ENCODE measurements at regions not wholly inside any gene's neighbourhood (a gene's known extent, or its start where the extent isn't known, plus 50 kb on each side); places are given as distances from the start of the nearest gene placed in this dataset.

DNA sequence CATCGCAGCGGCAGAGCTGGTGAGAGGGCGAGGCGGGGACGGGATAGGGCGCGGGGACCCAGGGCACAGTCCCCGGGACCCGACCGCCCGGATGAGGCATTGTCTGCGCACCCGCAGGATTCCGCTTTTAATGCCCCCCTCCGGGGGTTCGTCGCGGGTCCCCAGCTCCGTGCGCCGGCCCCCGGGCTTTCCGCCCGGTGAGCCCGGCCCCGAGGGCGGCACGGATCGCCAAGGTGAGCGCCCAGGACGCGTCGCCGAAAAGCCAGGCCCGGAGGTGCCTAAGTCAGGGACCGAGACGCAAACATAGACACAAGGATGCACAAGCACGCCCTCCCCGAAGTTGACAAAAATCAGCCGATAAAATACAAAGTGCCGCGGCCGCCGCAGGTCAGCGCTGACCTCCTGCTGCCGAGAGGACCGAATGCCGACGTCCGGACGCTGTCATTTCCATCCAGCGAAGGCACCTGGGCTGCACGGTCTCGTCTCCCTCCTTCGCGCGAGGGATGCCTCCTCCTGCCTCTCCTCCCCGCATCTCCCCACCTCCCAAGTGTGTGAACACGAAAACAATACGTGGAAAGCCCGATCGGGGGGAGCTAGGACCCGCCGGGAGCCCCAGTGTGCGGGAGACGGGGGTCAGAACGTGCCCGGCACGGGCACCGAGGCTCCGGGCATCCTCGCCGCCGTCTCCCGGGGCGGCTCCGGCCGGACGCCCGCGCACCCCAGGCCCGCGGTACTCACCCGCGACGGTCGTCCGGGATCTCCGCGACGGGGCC, 101.1 kb upstream of the SOD1 start:
- Mint-ChIP-seq H3K4me3 (peak overlapping the region; percentile 84), H3K27ac (no peak overlapping the region), H3K27me3 (ENCODE audit: low read depth) (peaks cover 54% of the 10 kb centered on the region), H3K4me1 (ENCODE audit: low read depth) (peaks cover 39% of the 10 kb centered on the region), H3K9me3 (no peaks in the 10 kb centered on the region), H3K36me3 (ENCODE audit: low read depth) (peaks cover 1% of the 10 kb centered on the region)
- no peak for DNase-seq (ENCODE audit: low spot score)

- Mint-ChIP-seq H3K36me3 (ENCODE audit: low read depth) (peaks cover 1% of the 10 kb centered on the region), H3K27me3 (ENCODE audit: low read depth) (peaks cover 60% of the 10 kb centered on the region), H3K27ac (no peak overlapping the region), H3K4me1 (ENCODE audit: low read depth) (peaks cover 39% of the 10 kb centered on the region), H3K4me3 (peak overlapping the region; percentile 74), H3K9me3 (no peaks in the 10 kb centered on the region)
- DNase-seq (ENCODE audit: low spot score) = peak; percentile 16
Observed at GRCh38 chr21:31557421-31558188, 101.9 kb upstream of the SOD1 start.

DNA sequence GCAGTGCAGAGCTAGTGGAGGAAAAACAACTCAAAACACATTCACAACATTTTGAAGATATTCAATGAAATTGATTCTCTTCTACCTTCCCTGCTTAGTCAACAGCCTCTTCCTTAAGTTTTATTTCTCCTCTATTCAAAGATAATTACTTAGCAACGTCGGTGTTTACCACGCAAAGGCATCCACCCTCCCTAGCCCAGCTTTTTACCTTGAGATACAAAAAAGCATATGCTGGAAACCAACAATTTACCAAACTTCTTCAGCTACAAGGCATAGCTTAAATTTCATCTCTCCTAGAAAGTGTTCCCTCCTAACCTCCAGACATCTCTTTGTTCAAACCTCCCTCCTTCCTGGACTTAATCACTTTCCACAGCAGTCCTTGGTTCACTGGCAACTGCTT, 102.8 kb upstream of the SOD1 start:
- DNase-seq (ENCODE audit: low spot score) = no peak
- H3K27me3 Mint-ChIP-seq (ENCODE audit: low read depth) = peaks cover 62% of the 10 kb centered on the region
- H3K36me3 Mint-ChIP-seq (ENCODE audit: low read depth) = peaks cover 1% of the 10 kb centered on the region
- no peaks in the 10 kb centered on the region for H3K9me3 Mint-ChIP-seq
- no peak overlapping the region for H3K27ac Mint-ChIP-seq
- H3K4me1 Mint-ChIP-seq (ENCODE audit: low read depth) = peaks cover 39% of the 10 kb centered on the region
- H3K4me3 Mint-ChIP-seq = peak overlapping the region; percentile 74

- DNase-seq (ENCODE audit: low spot score) = no peak
- Mint-ChIP-seq H3K36me3 (ENCODE audit: low read depth) (peaks cover 1% of the 10 kb centered on the region), H3K27me3 (ENCODE audit: low read depth) (peaks cover 61% of the 10 kb centered on the region), H3K9me3 (no peaks in the 10 kb centered on the region), H3K4me1 (ENCODE audit: low read depth) (peaks cover 39% of the 10 kb centered on the region), H3K4me3 (no peak overlapping the region), H3K27ac (no peak overlapping the region)
Observed at GRCh38 chr21:31555741-31556191, 103.7 kb upstream of the SOD1 start.

GRCh38 chr21:31554511-31555022, 104.9 kb upstream of the SOD1 start:
- H3K27me3 Mint-ChIP-seq (ENCODE audit: low read depth) = peaks cover 61% of the 10 kb centered on the region
- H3K9me3 Mint-ChIP-seq = no peaks in the 10 kb centered on the region
- no peak overlapping the region for H3K4me3 Mint-ChIP-seq
- peaks cover 1% of the 10 kb centered on the region for H3K36me3 Mint-ChIP-seq (ENCODE audit: low read depth)
- DNase-seq (ENCODE audit: low spot score) = peak; percentile 66
- peaks cover 32% of the 10 kb centered on the region for H3K4me1 Mint-ChIP-seq (ENCODE audit: low read depth)
- no peak overlapping the region for H3K27ac Mint-ChIP-seq

DNA sequence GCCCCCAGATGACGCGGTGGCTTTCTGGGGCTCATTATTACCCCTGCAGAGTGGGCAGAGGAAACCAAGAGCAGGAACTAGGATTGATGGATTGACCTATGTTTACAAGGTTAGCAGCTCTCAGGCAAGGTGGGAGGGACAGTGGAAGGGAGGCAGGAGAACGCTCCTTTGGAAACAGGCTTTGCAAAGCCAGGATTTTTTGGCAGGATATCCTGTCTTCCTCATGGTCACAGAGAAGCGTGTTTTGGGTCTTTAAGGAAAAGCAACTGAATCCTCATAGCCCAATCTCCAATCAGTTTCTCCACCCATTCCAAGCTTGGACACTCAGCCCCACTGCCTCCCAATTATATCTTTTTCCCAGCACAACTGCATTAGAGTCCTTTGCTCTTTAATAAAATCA, 105.6 kb upstream of the SOD1 start:
- Mint-ChIP-seq H3K36me3 (ENCODE audit: low read depth) (peaks cover 1% of the 10 kb centered on the region), H3K4me1 (ENCODE audit: low read depth) (peaks cover 30% of the 10 kb centered on the region), H3K27me3 (ENCODE audit: low read depth) (peaks cover 61% of the 10 kb centered on the region), H3K4me3 (no peak overlapping the region), H3K9me3 (no peaks in the 10 kb centered on the region), H3K27ac (no peak overlapping the region)
- DNase-seq (ENCODE audit: low spot score) = no peak

GRCh38 chr21:31553461-31553860, 106.0 kb upstream of the SOD1 start:
- H3K36me3 Mint-ChIP-seq (ENCODE audit: low read depth) = peaks cover 1% of the 10 kb centered on the region
- DNase-seq (ENCODE audit: low spot score) = no peak
- peaks cover 30% of the 10 kb centered on the region for H3K4me1 Mint-ChIP-seq (ENCODE audit: low read depth)
- H3K27ac Mint-ChIP-seq = no peak overlapping the region
- H3K9me3 Mint-ChIP-seq = no peaks in the 10 kb centered on the region
- no peak overlapping the region for H3K4me3 Mint-ChIP-seq
- peaks cover 65% of the 10 kb centered on the region for H3K27me3 Mint-ChIP-seq (ENCODE audit: low read depth)

- peaks cover 66% of the 10 kb centered on the region for H3K27me3 Mint-ChIP-seq (ENCODE audit: low read depth)
- peaks cover 1% of the 10 kb centered on the region for H3K36me3 Mint-ChIP-seq (ENCODE audit: low read depth)
- H3K4me3 Mint-ChIP-seq = no peak overlapping the region
- peaks cover 30% of the 10 kb centered on the region for H3K4me1 Mint-ChIP-seq (ENCODE audit: low read depth)
- no peak for DNase-seq (ENCODE audit: low spot score)
- no peaks in the 10 kb centered on the region for H3K9me3 Mint-ChIP-seq
- H3K27ac Mint-ChIP-seq = no peak overlapping the region
Observed at GRCh38 chr21:31552826-31553225, 106.7 kb upstream of the SOD1 start.

- Mint-ChIP-seq H3K27ac (no peak overlapping the region), H3K4me1 (ENCODE audit: low read depth) (peaks cover 12% of the 10 kb centered on the region), H3K27me3 (ENCODE audit: low read depth) (peaks cover 56% of the 10 kb centered on the region), H3K9me3 (no peaks in the 10 kb centered on the region), H3K36me3 (ENCODE audit: low read depth) (peaks cover 1% of the 10 kb centered on the region), H3K4me3 (no peak overlapping the region)
- DNase-seq (ENCODE audit: low spot score) = no peak
Observed at GRCh38 chr21:31550070-31550469, 109.4 kb upstream of the SOD1 start.

DNA sequence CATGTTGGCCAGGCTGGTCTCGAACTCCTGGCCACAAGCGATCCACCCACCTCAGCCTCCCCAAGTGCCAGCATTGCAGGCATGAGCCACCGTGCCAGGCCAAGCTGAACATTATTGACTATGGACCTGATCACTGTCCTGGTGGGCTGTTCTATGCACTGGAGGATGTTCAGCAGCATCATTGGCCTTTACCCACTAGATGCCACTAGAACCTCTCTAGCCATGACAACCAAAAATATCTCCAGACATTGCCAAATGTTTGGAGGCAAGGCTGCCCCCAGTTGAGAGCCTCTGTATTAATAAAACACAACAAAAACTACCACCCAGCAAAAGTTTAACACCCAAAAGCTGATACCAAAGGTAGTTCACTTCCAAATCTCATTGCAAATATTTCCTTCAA, 110.8 kb upstream of the SOD1 start:
- Mint-ChIP-seq H3K36me3 (ENCODE audit: low read depth) (no peaks in the 10 kb centered on the region), H3K27me3 (ENCODE audit: low read depth) (peaks cover 46% of the 10 kb centered on the region), H3K9me3 (no peaks in the 10 kb centered on the region), H3K27ac (no peak overlapping the region), H3K4me1 (ENCODE audit: low read depth) (no peaks in the 10 kb centered on the region), H3K4me3 (no peak overlapping the region)
- DNase-seq (ENCODE audit: low spot score) = no peak

- H3K36me3 Mint-ChIP-seq (ENCODE audit: low read depth) = no peaks in the 10 kb centered on the region
- H3K9me3 Mint-ChIP-seq = no peaks in the 10 kb centered on the region
- H3K4me1 Mint-ChIP-seq (ENCODE audit: low read depth) = no peaks in the 10 kb centered on the region
- H3K27me3 Mint-ChIP-seq (ENCODE audit: low read depth) = peaks cover 37% of the 10 kb centered on the region
- no peak overlapping the region for H3K27ac Mint-ChIP-seq
- no peak for DNase-seq (ENCODE audit: low spot score)
- no peak overlapping the region for H3K4me3 Mint-ChIP-seq
Observed at GRCh38 chr21:31546443-31547170, 112.9 kb upstream of the SOD1 start.

DNA sequence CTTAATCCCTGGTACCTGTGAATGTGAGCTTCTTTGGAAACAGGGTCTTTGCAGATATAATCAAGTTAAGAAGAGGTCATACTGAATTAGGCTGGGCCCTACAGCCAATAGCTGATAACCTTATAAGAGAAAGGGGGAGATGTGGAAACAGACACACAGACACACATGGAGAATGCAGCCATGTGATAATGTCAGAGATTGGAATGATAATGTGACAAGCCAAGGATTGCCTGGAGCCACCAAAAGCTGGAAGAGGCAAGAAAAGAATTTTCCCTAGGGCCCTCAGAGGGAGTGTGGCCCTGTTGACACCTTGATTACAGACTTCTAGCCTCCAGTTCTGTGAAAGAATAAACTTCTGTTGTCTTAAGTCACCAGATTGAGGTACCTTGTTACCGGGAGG, 114.5 kb upstream of the SOD1 start:
- no peaks in the 10 kb centered on the region for H3K9me3 Mint-ChIP-seq
- DNase-seq (ENCODE audit: low spot score) = no peak
- H3K27me3 Mint-ChIP-seq (ENCODE audit: low read depth) = peaks cover 32% of the 10 kb centered on the region
- H3K4me1 Mint-ChIP-seq (ENCODE audit: low read depth) = no peaks in the 10 kb centered on the region
- H3K36me3 Mint-ChIP-seq (ENCODE audit: low read depth) = no peaks in the 10 kb centered on the region
- no peak overlapping the region for H3K27ac Mint-ChIP-seq
- H3K4me3 Mint-ChIP-seq = no peak overlapping the region

DNA sequence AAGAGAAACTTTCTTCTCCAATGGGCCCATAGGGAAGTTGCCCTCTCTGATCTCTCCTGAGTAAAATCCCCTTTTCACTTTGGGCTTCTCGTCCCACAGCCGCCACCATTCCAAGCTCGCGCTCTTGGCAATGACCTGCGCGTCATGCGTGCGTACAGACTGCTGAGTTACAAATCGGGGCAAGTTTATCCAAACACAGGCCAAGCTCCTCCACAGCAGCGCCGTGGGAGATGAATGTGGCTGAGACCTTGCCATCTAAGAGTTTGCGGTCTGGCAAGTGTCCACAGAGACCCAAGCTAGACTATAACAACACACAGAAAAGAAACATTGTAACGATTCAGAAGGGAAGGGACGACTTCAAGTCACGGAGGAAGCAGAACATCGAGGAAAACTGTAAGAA, 116.3 kb upstream of the SOD1 start:
- Mint-ChIP-seq H3K4me1 (ENCODE audit: low read depth) (no peaks in the 10 kb centered on the region), H3K4me3 (no peak overlapping the region), H3K36me3 (ENCODE audit: low read depth) (no peaks in the 10 kb centered on the region), H3K27me3 (ENCODE audit: low read depth) (peaks cover 22% of the 10 kb centered on the region), H3K9me3 (no peaks in the 10 kb centered on the region), H3K27ac (no peak overlapping the region)
- no peak for DNase-seq (ENCODE audit: low spot score)

DNA sequence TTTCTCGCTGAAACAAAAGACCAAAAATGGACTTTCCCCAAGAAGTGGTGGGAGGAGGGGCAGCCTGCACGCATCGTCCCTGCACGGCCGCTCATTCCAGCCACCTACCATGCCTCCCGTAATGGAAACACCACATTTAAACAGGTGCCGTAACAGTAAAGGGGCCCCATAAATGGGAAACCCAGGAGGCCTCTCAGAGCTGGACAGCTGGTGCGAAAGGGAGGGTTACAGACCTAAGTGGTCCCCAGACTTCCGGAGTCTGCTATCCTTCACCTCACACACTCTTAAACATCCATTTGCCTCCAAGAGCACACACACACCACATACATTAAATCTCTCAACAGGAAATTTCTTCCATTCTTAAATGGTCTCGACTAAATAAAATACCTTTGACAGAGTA, 120.7 kb upstream of the SOD1 start:
- H3K4me1 Mint-ChIP-seq (ENCODE audit: low read depth) = no peaks in the 10 kb centered on the region
- DNase-seq (ENCODE audit: low spot score) = no peak
- no peak overlapping the region for H3K27ac Mint-ChIP-seq
- H3K4me3 Mint-ChIP-seq = no peak overlapping the region
- no peaks in the 10 kb centered on the region for H3K9me3 Mint-ChIP-seq
- peaks cover 3% of the 10 kb centered on the region for H3K27me3 Mint-ChIP-seq (ENCODE audit: low read depth)
- H3K36me3 Mint-ChIP-seq (ENCODE audit: low read depth) = no peaks in the 10 kb centered on the region

Measured in T-helper 2 cell treated with Interferon-gamma antibody and Interleukin-4, amounts not matched to agents 5 μg/mL and 100 μg/mL, for 36 hours (primary cell).